HG02571 (cell line): ENCODE measurements at regions not wholly inside any gene's neighbourhood (a gene's known extent, or its start where the extent isn't known, plus 50 kb on each side); places are given as distances from the start of the nearest gene placed in this dataset.

Experiments
- ATAC-seq: cut with Tn5 transposase; IDR thresholded peaks from one replicate; pipeline ENCODE4 v1.9.1; 2021; ENCODE audit warnings: mild to moderate bottlenecking, moderate library complexity; ENCODE audit not compliant: unreplicated experiment

DNA sequence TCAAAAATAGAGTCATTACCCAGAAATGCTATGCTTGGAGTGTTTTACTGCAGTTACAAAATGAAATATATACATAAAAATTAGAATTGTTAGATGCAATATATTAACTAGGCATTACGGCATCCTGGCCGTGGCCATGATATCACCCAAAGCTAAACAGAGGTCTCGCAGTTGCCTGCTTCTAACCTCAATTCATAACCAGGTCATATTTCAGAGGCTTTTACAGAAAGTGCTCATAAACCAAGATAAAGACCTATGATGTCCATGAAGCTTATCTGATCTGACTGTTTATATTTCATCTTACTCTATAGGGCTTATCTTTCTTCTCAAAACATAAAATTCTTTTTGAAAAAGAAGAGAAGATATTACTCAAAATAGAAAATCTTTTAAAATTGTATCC, 664.5 kb upstream of the SALL1 start:
- no peak for ATAC-seq

DNA sequence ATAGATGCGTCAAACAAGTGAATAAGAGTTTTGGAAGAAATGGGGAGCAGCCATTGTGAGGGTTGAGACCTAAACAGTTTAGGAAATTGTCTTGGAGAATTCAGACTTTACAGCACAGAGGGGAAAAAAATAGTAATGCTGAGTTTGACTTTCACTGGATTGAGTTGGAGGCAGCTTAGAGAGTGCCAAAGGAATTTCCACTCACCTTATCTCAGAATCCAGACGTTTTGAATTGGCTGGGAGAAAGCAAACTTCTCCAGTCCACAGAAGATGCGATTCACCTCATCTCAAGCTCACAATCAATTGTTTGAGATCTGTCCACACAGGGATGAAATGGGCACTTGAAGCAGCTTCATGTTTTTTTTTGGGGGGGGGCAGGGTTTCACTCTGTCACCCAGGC, 663.5 kb upstream of the SALL1 start:
- no peak for ATAC-seq

DNA sequence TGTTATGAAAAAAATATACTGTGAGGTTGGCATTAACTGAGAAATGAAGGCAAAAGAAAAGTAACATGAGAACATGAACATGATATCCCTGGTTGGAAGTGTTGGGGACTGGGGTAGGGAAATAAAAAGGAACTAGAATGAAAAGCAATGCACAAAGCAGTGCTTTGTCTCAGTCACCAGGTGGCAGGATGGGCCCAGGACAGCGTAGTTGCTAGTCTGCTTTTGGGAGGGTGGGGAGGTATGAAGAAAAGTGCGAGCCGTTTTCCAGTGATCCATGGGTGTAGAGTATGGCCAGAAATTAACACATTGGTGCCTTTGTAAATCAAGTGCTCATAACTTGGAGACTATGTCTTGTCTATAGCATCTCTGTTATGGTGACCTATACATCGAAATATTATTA, 662.5 kb upstream of the SALL1 start:
- no peak for ATAC-seq

DNA sequence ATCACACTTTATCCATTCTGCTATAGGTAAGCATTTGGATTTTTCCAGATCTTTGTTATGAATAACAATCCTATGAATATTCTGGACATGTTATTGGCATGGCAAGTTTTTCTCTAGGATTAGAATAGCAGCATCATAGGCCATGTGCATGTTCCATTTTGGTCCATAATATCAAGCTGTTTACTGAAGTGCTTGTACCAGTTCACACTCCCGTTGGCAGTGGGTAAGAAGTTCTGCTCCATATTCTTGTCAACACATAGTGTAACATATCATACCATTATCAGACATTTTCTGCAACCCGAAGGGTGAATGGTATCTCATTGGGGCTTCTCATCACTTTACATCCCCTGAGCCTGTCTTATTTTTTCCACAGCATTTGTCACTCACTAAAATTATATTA, 661.9 kb upstream of the SALL1 start:
- no peak for ATAC-seq

DNA sequence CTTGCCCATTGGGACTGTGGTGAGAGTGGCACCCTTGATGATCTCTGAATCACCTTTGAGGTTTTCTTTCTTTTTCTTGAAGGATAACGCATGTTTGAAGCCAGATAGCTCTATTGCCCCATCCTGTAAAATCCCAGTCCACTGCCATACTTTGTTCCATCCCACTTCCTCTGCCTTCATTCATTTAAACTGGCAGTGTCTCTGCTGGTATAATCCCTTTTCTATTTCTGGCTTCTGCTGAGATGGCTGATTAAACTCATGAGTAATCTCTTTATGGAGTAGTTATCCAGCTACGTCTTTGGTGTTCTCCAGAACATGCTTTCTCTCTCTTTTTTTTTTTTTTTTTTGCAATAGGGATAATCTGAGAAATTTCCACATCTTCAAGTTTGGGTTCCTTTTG, 656.5 kb upstream of the SALL1 start:
- ATAC-seq = no peak

DNA sequence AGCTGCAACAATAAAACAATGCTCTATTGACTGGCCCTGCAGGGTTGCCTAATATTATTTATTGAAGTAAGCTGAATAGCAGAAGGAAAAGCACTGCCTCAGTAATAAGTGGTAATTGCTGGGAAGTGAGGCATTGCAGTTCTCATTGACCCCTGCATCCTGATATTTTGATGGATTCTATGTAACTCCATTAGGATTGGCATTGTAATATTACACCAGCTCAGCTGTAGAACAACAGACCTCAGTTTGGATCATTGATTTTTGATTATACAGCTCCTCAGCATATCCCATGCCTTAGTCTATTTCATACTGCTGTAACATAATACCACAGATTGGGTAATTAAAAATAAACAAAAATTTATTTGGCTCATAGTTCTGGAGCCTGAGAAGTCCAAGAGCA, 650.6 kb upstream of the SALL1 start:
- ATAC-seq = no peak

DNA sequence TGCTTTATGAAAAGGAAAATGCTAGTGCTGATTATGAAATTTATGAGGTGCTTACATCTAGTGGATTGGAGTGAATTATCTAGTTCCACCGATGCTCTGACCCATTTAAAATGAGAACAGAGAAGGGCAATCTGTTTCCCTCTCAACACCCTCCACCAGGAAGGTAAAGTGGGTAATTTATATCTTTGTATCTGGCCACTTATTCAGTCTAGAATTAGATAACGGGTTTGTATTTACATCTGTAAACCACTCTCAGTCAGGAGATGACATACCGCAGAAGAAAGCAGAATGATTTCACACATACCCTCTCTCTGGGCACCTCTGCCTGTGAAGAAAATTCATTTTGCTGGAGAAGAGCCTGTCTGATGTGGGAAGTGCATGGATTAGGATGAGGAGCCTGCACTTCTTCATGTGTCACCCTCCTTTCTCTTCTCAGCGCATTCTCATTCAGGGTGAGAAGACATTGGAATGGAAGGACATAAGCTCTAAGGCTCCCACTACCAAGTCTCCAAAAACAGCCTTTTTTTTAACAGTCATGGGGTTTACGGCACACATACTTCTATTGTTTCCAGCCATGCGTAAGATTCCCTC, 646.7 kb upstream of the SALL1 start:
- ATAC-seq = no peak

DNA sequence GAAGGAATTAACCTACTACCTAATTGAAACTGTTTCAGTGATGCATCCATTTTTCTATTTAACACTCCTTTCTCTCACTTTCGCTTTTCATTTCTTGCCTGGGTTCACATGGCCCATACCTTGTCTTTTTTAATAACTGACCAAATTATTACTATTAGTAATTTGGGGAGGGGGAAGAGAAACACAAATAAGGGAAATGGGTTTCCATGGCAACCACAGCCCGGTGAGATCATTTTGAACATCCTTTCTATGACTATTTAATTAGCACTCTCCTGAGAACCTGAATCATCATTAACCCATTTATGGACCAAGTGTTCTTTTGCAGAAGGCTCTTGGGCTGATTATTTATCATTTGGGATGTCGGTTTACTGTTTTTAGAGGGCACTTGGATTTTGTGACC, 628.2 kb upstream of the SALL1 start:
- no peak for ATAC-seq

DNA sequence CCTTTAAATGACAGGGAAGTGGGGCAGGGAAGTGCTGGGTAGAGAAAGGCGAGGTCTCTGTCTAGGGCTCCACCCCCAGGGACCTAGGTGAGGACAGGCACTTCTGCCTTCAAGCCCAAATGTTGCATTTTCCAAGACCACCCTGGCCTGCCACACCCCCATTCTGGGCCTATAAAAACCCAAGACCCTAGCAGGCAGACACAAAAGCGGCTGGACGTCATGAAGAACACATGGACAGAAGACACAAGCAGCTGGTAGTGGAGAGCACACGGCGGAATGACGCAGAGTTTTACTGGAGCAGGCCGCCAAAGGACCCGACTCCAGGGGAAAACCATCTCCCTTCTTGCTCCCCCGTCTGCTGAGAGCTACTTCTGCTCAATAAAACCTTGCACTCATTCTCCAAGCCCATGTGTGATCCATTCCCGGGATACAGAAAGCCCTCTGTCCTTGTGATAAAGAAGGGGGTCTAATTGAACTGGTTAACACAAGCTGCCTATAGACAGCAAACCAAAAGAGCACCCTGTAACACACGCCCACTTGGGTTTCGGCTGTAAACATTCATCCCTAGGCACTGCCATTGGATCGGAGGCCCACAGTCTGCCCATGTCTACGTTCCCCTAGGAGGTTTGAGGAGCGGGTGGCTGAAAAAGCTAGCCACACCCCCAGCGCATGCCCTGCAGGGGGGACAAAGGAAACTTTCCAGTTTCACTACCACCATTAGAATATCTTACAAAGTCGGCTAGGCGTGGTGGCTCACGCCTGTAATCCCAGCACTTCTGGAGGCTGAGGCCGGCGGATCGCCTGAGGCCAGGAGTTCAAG, 622.2 kb upstream of the SALL1 start:
- no peak for ATAC-seq

DNA sequence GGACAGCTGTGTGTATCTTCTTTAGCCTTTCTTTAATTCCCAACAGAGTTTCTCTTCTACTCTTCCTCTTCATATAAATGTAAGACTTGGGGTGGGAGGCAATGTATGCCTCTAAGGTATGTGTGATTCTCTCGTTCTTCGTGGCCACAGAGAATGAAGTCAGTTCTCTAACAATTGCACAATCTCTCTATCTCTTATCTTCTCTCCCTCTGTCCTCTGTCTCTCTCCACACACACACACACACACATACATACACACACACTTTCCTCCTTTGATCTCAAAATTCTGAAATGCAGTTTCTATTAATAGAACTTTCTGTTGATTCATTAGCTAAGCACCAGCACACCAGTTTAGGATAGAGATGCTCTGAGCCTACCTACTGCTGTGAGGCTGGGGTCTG, 615.7 kb upstream of the SALL1 start:
- ATAC-seq = no peak

DNA sequence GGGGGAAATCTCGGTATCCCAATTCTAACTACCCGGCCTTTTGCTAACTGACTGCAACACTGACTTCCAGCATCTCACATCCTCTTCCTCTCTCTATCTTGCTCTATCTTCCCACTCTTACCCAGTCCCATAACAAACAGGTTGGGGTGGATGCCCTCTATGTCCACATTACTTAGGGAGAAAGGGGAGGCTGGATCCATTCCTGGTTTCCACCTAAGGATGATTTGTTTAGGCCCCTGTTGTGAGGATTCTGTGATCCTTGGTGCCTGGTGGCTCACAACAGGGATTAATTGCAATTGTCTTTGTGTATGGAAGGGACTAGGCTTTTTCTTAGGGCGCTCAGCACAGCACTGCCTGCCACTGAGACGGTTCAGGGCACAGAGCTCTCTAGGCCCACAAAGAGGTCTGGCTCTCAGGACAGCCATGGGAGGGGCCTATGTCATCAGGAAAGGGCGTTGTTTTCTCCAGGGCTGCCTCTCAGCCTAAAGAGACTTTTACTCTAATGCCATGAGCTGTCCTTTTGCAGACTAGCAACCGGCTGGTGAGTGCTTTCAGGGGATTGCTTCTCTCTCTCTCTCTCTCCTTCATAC, 612.1 kb upstream of the SALL1 start:
- no peak for ATAC-seq

DNA sequence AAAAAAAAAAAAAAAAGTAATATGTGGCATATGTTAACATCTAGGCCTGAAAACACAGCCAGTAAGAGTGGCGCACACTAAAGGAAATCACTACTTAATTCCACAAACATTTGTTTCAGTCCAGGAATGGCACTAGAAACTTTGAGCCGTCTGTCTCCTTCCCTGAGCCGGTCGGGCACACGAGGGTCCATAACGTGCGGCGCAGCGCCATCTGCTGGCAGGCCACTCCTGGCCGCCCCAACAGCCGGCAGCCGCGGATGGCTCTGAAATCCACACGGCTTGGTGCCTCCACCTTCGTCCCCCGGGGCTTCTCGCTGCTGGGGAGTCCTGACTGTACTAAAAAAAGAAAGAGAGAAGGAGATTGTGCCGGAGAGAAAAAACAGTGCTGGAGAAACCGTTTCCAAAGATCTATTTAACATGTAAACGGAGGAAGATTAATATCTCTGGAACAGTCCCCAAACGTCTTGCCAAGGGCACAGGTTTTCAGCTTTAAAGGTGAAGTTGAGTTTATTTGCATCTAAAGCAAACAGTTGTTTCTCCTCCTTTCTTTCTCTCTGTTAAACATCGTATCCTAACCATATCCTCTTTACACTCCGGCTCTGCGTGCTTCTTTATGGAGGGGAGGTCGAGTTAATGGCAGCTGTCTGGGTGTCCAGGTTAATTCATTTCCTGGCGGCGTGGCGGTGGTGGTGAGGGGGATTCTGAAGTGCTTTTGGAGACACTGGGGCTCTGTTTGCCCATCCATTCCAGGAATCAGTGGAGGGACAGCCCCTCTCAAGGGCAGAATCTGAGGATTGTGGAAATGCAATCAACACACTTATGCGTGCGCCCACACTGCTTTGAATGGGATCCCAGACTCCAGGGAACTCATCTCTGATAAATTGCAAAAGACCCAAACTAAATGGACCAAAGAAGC, 611.3 kb upstream of the SALL1 start:
- peak; percentile 84 for ATAC-seq

DNA sequence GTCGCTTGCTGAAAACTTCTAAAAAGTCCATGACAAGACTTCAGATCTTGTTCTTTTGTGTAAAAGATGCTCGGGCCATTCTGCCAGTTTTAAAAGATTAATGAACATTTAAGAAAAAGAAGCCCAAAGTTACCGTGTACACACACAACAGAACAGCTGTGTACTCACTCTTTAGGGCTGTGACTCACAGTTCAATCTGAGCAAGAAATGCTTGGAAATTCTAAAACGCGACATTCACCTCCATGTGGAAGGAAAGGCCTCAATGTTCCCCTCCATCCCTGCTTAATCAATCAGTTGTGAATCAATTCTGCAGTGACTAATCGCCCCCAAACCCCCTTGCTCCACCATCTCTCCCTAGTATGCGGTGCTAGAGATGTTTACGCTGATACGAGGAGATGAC, 609.9 kb upstream of the SALL1 start:
- ATAC-seq = no peak

DNA sequence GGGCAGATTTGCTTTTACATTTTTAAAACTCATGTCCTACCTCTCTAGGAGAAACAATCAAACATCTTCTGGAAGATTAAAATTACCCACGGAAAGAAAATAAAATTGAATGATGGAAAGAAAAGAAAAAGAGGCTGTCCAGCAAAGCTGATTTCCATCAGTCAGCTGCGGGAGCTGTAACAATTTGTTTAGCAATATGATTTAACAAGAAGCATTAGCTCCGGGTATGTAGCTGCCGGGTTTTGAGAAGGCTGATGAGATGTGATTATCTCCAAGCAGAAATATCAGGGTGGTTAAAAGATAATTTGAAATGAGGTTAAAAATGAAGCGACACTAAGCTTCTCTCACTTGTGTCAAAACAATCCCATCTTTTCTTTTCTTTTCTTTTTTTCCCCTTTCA, 608.9 kb upstream of the SALL1 start:
- no peak for ATAC-seq

DNA sequence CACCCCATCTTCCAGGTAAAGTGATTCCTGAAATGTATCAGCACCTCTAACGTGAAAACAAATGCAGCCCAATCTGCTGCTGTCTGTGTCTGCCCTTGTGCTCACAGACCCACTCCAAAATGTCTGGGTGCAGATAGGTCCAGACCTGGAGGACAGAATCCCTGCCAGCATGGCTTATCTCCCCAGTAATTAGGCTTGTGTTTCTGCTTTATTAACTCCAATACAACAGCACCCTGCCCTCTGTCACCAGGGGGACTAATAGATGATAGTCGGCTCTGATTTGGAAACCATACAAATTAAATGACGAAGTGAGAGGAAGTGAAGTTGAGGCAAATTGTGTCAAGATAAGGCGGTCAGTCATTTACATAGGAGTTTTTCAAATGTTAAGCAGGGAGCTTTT, 608.3 kb upstream of the SALL1 start:
- no peak for ATAC-seq

DNA sequence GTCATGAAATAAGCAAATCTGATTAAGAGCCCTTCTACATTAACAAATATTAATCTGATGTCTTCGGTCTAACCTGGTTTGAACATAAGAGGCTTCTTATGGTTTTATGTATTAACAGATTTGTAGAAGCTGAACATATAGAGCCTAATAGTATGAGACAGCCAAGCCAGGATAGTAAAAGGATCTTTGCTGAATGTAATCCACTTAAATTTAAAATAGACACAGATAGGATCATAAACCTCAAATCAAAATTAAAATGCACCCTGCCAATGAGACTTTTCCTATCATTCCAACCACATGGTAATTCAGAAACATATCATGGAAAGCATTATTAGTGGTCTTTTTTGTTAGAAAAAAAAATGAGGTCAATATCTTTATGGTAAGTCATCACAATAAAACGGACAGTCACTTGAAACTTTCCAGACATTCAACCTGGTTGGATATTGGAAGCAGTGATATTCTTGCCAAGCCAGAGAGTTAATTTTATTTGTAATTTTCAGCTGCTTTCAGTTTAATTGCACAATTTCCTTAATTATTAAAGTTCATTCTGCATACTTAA, 606.9 kb upstream of the SALL1 start:
- ATAC-seq = no peak

DNA sequence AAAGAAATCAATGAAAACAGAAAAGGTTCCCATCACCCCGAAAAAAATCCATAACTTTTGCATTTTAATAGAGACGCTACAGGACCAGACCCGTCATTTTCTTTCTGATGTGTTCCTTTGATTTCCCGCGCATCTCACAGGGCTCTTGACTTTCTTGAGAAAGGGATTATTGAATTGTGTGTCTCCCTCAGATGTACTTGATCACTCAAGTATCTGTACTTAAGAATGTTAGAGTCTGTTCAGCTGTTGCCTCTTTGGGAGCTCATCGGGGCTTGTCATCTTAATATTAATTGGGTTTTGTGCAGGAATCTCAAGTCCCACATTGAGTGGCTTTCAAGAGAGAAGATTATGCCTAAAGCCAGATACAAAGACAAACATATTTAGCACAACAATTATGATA, 606.4 kb upstream of the SALL1 start:
- ATAC-seq = no peak

DNA sequence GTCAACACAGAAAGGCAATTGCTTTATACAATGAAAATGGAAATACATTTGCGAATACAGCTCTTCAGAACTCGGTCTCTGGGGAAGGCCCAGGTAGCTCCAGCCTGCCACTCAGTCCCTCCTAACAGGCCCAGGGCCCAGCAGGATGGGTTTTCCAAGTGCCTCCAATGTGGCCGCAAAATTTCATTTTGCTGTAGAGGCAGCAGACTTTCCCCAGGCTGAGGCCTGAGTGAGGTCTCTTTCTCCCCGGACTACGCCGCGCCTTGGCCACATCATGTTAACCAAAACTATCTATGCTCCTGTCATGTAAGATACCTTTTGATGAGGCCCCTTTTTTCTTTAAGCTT, 606.0 kb upstream of the SALL1 start:
- no peak for ATAC-seq

DNA sequence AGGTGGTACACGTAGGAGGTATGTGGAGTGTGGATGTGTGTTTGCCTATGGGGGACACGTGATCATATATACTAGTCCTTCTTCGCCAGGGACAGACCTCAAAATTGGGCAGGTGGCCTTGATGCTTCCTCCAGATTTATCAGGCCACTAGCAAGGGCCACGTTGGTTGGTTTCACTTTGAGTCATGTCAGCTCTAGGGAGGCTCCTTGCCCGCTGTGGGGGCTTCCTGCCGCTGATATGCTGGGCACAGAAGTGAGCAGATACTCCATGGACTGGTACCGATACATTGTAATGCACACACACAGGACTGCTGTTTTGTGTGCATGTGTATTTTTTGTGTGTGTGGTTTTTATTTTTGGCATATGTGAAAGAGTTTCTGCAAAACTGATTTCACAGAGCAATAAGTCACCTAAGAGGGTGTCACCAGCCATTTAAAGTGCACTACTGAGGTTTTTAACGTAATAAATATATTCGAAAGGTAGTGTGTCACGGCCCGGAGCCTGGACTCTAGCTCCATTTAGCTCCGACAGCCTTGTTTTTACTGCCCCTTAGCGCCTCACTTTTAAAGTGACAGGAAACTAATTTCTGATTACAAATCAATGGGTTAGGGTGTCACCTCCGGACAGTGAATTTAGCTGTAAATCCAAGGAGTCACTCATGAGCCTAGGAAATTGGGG, 605.5 kb upstream of the SALL1 start:
- no peak for ATAC-seq

DNA sequence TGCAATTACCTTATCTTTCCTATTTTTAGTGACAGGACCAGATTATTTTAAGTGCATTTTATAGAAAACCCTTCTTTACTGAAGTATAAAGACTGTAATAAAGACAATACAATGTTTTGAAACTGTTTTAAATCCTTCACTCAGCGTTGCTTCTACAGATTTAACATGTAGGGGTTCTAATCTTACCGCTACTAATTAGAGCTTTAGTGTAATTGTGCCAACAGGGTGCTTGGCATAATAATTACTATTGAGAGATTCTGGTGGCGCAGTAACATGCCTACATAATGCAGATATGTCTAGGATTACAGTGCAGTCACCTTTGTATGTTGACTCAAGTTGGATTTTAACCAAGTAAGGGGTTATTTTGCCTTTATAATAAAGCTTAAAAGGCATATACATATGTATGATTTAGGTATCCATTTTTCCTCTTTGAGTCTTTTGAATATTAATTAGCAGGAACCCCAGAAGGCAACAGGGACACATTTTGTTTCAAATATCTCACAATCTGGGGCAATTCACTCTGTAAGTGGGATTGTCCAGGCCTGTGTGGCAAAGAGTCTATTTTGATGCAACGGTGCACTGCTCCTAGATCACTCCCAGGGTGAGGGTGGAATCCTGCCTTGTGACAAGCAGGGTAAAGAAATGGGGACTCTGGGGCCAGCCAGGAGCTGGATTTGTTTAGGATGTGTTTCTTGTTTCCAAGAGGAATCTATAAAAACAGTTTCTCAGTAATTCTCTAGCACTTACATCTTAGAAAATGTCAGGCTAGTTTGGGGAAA, 604.7 kb upstream of the SALL1 start:
- ATAC-seq = no peak
